Tongue (tissue), 1 donor: ENCODE measurements at regions not wholly inside any gene's neighbourhood (a gene's known extent, or its start where the extent isn't known, plus 50 kb on each side); places are given as distances from the start of the nearest gene placed in this dataset.
A peak's percentile ranks its signal among the peaks of the same experiment; 100 is the strongest.
"Not testable (repeated sequence)": the region's sequence is repeated elsewhere in the genome, so short reads cannot be mapped to it uniquely, and the experiment has no call there.

ENCODE experiments used
- DNase-seq: peaks from one replicate; pipeline ENCODE4 v3.0.0-alpha.2; 2015

DNA sequence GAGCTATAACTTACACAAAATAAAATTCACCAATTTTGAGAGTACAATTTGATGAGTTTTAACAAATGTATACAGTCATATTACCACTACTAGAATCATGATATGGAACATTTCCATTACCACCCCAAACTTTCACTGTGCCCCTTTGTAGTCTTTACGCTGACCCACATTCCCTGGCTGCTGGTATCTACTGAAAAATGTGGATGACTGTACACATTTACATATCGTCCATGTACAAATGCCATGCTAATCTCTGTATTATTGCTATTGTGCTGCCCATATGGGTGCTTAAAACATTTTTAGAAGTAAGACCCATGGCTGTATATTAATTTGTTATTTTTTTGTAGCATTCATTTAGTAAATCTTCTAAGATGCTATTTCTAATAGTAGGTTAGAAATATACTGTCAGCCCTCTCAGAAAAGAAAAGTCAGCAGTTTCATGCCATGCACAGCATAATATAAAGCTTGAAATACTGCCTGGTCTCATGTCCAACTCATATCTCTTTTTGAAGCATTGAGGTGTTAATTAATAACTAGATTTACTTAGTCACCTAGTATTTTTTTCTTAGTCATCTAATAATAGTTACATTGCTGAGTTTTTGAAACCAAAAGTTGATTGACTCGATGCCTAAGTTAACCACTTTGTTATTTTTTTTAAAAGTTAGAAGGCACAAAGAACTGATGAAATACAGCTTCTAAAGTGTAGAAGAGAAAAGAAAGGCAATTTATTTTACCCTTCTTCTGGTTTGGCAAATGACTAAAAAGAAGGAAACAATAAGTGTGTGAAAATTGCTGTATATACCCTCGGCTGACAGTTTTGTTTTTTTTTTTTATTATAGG is 188.3 kb upstream of the MEF2C start:
- DNase-seq, result no peak

DNA sequence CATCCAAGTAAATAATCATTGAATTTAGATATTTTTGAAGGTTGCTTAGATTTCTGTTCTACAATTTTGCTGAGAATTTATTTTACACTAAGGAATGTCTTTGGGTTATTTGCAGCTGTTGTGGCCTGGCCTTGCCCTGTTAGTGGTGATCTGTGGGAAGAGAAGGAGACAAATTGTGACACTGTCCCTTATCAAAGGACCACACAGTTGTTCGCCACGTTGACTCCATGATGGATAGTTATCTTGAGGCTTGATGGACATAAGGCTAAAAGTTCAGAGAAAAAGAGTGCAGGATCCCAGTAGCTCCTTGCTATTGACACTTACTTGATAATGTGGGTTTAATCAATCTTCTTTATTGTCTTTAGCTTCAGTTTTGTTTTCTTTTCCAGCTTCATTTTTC is 186.6 kb upstream of the MEF2C start:
- DNase-seq, result no peak

DNA sequence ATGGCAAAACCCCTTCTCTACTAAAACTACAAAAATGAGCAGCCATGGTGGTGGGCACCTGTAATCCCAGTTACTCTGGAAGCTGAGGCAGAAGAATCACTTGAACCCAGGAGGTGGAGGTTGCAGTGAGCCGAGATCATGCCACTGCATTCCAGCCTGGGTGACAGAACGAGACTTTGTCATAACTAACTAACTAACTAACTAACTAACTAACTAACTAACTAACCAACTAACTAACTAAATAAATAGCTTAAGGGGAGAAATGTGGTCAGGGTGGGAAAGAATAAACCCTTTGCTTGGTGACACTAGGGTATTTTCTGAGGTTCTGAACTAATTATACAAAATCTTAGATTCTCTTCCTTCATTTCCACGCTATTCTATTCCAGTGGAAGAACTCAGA is 184.4 kb upstream of the MEF2C start:
- no peak for DNase-seq

DNA sequence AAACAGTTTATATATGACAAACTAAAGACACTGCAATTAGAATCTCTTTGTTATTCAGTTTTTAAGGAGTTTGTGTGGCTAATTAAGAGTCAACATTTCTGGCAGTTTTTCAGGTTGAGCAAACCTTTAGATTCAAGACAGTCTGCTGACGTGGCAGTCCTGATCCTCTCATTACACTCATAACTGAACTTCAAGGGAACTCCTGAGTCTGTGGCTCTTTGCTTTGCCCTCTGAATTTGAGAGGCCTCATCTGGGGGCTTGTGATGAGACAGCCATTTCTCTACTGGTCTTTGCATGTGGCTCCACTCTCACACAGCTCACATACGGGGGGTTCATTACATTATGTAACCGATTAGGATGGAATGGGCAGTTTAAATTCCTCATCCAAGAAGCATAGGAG is 182.9 kb upstream of the MEF2C start:
- no peak for DNase-seq

DNA sequence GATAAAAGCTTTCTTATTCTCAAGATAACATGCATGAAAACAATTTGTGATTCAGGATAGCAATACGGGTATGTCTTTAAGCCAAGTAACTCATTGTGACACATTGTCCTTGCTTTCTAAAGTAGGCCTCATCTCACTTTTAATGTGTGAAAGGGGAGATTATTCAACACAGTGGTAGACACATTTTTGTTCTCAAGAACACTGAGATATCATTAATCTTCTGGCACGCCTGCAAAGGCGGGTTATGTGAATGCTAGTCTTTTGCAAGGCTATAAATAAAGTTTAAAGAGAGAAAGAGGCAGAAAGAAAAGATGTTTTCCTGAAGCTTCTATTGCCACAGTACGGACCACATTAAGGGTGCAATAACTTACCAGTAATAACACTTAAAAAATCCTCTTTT is 181.8 kb upstream of the MEF2C start:
- no peak for DNase-seq

DNA sequence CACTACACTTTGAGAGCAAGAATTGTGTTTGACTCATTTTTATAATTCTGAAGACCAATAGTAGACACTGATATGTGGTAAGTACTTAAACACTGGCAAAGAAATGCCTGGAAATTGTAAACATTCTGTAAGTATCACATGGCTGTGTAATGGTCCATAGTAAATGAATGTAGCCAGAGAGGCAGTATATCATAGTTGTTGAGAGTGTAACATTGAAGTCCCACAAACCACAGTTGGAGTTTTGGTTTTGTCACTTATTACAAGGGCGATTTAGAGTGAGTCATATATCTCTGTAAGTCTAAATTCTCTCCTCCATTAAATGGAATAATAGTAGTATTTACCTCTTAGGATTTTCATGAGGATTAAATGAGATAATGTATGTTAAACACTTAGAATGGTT is 181.1 kb upstream of the MEF2C start:
- DNase-seq, result no peak

DNA sequence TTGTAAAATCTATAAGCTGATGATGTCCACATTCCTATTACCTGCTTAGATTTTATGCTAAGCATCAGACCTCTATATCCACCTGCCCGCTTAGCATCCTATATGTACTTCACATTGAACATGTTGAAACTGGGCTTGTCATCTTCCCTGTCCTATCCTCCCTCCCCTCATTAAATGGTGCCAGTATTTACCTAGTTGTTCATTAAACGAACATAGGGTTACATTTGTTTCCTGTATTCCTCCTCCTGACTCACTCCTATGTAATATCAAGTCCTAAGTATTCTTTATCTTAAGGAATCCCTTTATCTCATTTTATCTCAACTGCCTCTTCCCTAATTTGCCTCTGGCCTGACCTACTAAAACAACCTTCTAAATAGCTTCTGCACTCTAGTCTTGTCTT is 177.8 kb upstream of the MEF2C start:
- DNase-seq, result no peak

DNA sequence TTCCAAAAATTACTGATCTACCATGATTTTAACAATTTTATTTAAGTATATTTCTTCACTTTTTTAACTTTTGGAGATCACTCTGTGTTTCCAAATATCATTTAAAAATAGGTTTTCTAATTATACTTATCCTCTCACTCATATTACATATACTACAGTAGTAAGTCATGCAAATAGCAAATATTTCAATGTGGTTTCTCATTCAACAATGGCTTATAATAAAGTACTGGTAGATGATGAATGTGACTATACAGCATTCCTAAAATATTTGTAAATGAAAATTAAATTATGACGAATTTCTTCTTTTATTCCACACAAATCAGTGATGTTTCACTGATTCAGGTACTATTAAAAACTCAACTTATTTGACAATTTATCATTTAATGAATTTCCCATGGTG is 176.3 kb upstream of the MEF2C start:
- DNase-seq, result no peak

DNA sequence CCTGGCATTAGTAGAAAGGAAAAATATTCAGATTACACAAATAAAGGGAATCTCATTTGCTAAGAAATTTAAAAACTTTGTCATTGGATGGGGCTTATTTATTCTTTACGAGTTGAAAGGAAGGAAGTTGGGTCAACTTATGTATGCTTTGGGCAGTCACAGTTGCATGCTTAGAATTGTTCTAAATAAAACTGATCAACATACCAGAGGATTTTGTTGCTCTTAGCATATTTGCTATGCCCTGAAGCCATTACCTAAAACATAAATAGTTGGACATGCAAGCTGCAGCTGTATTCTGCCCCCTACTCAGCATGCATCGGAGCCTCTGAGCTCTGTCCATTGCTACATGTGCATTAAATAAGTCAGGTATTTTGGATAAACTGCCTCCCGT is 172.7 kb upstream of the MEF2C start:
- DNase-seq, result no peak

DNA sequence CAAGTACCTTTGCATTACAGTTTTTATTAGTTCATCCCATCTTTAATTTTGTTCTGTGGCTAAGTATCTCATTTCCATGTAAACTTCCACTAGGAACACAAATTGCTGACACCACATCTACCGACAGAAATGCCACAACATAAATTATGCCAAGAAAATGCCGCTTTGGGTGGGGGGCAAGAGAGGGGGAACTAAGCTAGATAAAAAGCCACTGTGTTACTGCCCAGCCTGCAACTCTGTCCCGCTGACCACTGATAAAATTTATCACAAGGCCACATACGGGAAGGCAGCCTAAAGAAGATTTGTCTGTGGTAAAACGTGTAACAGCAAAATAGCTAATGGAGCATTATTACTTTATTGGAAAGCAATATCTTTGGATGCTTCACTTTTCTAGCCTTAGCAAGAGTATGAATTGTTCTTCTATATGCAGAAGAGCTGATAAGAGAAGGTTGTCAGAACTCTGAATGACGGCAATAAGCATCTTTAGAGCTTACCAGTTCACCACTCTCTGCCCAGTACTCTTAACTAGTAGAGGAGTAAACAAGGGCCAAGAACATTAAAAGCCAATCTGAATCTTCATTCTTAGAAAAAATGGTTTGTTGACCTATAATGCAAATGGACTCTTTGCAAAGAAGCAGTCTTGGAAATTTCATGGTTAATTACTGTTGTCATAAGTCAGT is 172.2 kb upstream of the MEF2C start:
- no peak for DNase-seq

DNA sequence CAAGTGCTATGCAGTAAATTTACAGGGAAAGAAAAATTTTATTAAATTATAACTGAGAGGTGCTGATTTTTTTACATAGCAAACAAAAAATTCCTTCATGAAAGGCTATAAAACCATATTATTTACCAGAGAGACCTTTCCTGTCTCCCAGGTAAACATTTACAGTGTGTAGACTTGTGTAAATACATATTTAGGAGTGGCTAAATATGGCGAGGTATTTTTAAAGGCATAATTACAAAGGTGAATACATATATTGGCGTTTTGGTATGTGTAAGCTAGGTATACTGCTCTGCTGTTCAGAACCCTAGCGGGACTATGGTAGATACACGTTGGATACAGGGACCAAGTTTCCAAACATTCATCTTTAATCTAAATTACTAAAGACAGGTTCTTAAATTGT is 170.6 kb upstream of the MEF2C start:
- DNase-seq, result no peak

DNA sequence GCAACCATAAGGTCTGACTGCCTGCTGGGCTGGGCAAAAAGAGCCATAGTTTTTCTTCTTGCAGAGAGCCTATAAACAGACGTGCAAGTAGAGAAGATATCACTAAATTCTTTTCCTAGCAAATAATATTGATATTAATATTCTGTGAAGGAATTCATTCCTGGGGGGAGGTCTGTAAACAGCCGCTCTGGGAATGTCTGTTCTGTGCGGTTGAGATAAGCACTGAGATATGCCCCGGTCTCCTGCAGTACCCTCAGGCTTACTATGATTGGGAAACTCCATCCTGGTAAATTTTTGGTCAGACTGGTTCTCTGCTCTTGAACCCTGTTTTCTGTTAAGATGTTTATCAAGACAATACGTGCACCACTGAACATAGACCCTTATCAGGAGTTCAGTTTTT is 167.1 kb upstream of the MEF2C start:
- DNase-seq, result not testable (repeated sequence)

DNA sequence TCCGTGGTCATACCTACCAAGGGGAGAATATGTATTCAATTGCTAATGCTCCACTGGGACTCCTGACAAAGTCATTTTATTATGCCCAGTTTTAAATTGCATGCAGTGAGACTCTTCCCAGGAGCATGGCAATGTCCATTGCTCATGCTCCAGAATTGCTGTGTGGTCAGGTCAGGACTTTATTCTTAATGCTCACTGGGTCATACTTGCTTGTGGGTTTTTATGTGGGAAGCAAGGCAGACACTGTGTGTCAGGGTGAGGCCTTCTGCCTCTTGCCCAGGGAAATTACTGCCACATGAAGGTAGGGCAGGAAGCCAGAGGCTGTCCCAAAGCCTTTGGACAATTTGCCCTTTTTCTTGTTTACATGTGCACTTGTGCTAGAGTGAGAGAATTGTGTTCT is 164.6 kb upstream of the MEF2C start:
- DNase-seq, result no peak

DNA sequence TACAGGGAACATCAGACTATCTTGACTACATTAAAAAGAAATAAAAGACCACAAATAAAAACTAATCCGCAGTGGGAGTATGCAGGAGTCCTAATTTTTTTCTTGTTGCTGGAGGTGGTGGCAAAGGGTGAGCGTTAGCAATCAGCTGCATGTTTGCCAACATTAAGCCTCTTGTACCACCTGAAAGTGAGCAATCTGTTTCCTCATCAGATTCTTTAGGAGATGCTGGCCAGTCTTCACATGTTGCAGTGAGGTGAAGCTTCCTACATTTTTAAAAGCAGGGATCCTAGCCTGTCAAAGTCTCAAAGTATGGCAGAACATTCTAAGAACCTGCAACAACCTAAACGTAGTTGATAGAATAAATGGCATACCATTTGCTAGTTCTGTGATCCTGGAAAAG is 162.2 kb upstream of the MEF2C start:
- DNase-seq, result no peak

DNA sequence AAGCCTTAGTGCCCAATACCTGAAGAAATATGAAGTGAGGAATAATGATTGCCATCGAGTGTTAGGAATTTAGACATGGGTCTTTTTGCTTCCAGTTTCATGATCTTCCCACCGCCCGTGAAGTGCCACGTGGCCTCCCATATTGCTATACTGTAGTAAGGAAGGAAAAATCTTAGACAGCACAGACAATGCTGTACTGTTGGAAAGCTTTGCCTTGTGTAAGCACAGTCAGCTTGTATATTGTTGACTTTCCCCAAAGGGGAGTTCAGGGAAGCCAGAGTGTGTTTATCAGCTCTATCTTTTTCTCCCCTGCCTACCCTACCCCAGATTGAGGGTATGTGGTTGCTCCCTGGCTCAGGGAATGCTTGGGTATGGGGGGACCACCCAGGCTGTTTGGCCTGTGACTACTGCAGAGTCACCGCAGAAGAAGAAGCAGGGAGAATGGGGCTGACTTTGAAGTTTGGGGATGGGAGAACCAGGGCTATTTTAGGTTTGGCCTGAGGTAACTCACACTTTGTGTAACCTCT is 161.8 kb upstream of the MEF2C start:
- DNase-seq, result no peak

DNA sequence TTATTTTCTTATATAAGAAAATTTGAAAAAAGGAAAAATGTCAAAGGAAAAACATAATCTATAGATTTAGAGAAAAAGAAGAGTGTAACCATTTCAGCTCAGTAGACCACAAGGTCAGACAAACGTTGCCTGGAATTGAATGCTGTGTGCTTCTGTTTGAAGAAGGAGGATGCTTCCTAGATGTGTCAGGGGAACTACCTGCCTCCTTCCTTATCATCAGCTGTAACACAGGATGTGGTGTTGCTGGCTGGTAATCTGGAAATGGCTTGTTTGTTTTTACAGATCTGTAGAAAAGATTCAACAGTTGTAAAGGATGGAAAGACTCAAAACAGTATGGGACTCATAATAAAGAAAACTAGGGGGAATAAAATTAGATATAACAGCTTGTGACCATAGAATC is 160.7 kb upstream of the MEF2C start:
- no peak for DNase-seq

DNA sequence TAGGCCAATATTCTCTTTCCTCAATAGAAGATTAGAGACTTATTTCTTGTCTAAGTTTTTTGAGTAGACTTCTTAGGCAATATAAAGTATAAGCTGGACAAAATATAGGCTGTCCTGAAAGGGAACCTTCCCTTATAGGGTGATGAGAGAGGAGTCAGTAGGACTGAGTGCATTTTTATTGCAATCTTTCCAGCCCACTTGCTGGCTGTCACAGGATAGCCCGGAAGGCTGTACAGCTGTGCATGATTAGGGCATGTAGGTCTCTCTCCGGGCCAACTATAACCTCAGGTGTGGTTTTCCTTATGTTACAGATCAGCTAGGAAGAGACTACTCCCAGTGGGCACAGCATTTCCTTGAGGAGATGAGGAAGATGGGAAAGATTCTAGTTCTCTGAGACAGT is 159.8 kb upstream of the MEF2C start:
- DNase-seq, result no peak

DNA sequence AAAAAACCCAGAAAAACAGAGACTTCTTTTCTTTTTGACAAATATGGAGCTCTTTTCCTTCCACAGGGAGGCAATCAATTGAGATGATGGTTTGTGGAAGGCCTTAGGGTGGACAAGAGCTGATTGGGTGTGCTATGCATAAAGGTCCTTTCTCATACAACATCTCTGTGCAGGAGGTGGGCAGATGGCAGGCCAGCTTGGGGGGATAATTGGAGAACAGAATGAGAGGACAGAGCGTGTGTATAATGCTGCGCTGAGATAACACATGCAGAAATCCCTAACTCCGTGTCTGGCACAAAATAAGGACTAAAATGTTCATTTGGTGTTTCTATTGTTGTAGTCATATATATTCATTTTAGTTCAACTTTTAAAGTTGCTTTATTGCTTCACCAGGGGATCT is 159.0 kb upstream of the MEF2C start:
- DNase-seq, result no peak

DNA sequence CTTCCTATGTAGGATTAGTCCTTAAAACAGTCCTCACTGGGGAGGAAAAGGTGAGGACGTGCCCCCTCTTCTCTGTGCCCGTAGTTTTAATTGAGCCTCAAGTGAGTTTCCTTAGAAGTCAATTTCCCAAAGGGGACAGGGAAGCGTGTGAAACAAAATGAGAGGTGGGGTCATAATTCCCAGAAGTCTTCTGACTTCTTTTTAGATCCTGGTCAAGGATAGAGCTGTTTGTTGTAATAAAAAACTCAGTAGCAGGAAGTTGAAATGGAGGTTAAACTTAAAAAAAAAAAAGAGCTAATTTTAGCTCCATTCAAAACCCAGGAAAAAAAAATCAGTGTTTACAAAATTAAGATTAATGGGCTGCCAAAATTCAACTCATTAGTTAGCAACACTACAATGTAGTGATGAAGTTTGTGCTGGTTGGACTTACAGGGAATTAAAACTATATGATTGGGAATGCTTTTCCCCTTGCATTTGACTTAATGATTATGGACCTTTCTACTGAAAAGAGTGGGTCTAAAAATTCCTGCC is 158.3 kb upstream of the MEF2C start:
- DNase-seq, result no peak

DNA sequence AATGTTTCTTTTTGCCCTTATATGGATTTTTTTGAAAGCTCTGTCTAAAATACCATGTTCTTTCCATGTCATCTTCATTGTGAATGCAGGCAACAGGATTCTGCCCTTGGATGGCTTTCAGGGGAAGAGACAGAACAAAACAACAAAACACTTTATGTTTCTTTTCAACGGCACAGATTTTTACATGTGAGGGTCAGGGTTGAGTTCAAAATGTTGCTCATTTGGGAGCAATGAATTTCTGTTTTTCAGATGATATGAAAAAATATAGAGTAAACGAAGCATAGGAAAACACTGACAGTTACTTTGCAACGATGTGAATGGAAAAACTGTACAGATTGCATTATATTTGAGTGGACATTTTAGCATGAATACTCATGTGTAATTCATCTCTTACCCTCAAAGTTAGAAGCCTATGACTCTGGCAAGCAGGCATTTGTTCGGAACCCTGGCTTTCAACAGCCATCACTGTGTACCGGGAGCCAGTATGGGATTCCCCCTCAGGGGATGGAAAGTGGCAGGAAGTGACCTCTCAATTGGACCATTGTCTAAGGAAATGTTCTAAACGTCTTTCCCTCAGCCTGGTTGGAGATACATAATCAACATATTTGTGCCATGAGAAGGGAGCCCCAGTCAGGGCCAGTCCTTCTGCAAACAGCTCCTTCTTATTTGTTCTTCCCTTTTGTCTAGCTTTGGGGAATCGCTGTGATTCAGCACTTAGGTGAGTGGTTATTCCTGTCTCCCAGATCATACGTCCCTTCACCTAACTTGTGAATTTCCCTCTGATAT is 153.9 kb upstream of the MEF2C start:
- peak; percentile 22 for DNase-seq

DNA sequence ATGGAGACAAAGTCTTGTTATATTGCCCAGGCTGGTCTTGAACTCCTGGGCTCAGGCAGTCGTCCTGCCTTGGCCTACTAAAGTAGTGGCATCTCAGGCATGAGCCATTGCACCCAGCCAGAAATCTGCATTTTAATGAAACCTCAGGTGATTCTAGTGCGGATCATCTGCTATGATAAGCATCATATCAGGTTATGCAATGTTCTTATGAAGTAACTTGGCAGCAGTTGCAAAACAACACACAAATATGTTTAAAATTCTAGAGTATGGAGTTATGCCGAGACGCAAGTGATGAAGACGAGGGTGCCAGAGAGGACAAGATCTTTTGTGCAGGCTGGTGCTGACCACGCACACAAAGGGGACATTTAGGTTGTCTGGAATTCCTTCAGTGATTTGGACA is 153.2 kb upstream of the MEF2C start:
- DNase-seq, result no peak

DNA sequence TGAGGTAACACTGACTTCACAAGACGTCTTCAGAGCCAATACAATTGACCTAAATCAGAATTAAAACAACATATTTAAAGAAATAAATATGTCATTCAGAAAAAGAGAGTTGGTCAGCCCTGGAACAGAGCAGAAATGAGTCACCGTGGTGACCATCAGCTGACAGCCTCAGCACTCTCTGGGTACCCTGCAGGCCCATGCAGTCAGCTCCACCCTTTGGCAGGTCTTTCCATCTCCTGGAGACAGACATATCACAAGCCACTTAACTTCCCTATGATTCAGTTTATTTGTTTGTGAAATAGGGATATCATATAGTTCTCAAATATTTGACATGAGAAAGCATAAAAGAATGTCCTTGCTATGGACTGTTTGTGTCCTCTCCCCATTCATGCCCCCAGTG is 151.6 kb upstream of the MEF2C start:
- no peak for DNase-seq

DNA sequence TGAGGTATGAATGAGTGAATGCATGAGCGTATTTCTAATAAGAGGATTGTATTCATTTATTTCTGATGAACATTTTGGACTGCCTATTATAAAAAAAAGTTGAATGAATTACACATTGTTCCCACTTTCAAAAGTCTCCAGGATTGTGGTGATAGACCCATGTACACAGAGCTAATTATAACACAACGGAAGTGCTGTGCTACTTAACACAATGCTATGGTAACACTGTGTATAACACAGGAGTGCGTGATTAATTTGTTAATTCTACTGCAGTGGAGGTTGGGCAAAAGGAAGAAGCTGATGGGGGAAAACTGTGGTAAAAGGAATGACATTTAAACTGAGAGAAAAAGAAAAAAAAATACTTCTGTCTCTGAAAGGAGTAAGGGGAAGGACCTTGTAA is 147.8 kb upstream of the MEF2C start:
- DNase-seq, result no peak
